ENCODE measurements at regions not wholly inside any gene's neighbourhood (a gene's known extent, or its start where the extent isn't known, plus 50 kb on each side); places are given as distances from the start of the nearest gene placed in this dataset.
"Not testable (repeated sequence)": the region's sequence is repeated elsewhere in the genome, so short reads cannot be mapped to it uniquely, and the experiment has no call there.

GRCh38 chr15:22238276-22238958 is 158.1 kb downstream of the OR4M2 start:
- TF ChIP-seq POLR2A, CTCF (IDR thresholded peaks at IDR 0.05): not testable (repeated sequence)

Data from ovary (tissue), 3 donors.